HG02970 (cell line): ENCODE measurements at regions not wholly inside any gene's neighbourhood (a gene's known extent, or its start where the extent isn't known, plus 50 kb on each side); places are given as distances from the start of the nearest gene placed in this dataset.
"Not testable (repeated sequence)": the region's sequence is repeated elsewhere in the genome, so short reads cannot be mapped to it uniquely, and the experiment has no call there.

ENCODE experiments used
- ATAC-seq: cut with Tn5 transposase; IDR thresholded peaks from one replicate; pipeline ENCODE4 v1.9.1; 2021; ENCODE audit warnings: mild to moderate bottlenecking, moderate library complexity, moderate number of reproducible peaks; ENCODE audit not compliant: unreplicated experiment, low FRiP score

DNA sequence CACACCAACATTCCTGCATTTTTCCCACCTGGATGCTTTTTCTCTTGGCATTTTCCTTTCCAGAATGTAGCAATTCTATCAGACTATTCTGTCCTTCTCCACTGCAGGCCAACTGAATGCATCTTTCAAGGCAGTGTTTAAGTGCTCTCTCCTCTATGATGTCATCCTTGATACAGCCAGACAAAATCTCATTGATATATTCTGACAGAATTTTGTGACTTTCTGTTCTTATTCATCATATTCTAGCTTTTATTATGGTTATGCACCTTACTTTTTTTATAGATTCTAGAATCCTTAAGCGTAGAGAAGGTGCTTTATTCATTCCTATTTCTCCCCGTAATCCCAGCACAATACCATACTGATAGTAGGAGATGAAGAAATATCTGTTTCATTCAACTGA is 355.5 kb upstream of the CCNH start:
- ATAC-seq = no peak

- ATAC-seq = no peak
Observed at GRCh38 chr5:87765009-87765408, 352.3 kb upstream of the CCNH start.

DNA sequence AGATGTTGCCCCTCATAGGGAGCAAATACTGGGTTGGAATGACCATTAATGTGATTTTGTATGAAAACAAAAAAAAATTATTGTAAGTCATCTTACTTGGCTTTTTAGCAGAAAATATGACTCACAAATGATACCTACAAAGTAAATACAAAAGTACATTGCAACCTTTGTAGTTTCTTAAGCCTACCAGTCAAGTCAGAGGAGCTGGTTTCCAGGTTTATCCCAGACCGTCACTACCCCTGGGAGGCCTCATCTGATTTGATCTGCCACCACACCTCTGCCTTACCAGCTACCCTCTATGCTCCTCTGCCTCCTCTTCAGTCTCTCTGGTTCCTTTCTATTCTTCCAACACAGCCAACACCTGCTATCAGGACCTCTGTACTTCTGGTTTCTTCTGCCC is 349.9 kb upstream of the CCNH start:
- ATAC-seq = no peak

DNA sequence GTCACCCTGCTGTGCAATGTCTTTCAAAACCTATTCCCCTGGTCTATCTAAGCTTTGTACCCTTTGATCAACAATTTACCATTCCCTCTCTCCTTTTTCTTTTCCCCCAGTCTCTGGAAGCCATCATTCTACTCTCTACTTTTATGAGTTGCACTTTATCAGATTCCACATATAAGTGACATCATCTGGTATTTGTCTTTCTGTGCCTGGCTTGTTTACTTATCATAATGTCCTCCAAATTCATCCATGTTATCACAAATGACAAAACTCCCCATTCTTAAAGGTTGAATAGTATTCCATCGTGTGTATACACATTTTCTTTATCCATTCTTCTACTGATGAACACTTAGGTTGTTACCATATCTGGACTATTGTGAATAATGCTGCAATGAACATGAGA is 344.2 kb upstream of the CCNH start:
- ATAC-seq = no peak

- no peak for ATAC-seq
Observed at GRCh38 chr5:87755360-87755759, 342.6 kb upstream of the CCNH start.

GRCh38 chr5:87754009-87754757 is 341.5 kb upstream of the CCNH start:
- no peak for ATAC-seq

DNA sequence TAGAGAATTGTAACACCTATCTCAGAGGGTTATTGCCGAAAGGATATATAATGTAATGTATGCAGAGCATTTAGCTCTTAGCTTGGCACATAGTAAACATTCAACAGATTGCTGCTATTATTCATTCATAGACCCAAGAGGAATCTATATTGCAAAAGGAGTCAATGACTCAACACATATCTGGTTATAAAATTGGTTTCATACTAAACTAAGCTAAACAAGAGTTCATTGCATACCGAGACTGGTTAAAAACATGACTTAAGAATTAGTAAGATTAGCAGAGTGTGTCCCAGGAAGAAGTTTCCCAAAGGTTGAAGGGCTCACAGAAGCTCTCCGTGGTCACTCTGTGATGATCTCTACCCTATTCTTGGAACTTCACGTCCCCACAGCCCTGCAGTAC is 339.6 kb upstream of the CCNH start:
- ATAC-seq = no peak

GRCh38 chr5:87751824-87752223 is 339.1 kb upstream of the CCNH start:
- ATAC-seq = no peak

- ATAC-seq = no peak
Observed at GRCh38 chr5:87746891-87747377, 334.2 kb upstream of the CCNH start.

GRCh38 chr5:87746341-87746740 is 333.6 kb upstream of the CCNH start:
- ATAC-seq = no peak

- ATAC-seq = no peak
Observed at GRCh38 chr5:87741881-87742280, 329.2 kb upstream of the CCNH start.

GRCh38 chr5:87735923-87736322 is 323.2 kb upstream of the CCNH start:
- ATAC-seq = no peak

GRCh38 chr5:87733897-87734296 is 321.2 kb upstream of the CCNH start:
- no peak for ATAC-seq

DNA sequence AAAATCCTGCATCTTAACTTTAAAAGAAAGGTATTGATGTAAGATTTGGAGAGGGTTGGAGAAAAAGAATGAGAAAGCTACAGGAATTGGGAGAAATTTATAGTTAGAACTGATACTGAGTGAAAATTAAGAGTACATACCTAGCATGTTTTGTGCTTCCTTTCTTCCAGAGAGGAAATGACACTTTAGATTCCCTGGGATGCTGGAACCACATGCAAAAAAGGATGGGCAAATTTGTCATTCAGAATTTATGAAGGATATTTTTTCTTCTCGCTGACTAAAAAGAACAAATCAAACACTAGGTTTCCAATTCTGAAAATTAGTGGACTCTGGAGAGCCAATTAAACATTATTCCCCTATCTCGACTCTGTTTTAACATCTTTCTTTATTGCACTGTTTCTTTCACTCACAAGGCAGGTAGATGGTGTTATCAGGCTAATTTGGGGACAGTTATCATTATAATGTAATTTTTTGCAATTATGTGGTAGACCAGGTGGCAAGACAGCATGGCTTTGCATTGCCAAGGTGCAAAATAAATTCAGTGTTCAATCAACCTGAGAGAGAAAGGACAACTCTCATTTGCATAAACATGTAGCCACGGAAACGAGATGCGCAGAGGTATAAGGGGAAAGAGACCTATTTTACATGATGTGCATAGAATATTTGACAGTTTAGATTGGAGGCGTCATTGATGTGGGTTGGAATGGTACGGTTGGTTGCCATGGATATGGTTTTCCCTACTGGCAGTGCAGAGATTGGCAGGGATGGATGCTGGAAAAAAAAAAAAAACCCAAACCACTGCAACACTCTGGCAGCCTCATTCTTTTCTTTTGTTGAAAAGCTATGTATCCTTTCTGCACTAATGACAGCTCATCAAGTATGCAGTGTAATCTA is 320.4 kb upstream of the CCNH start:
- no peak for ATAC-seq

GRCh38 chr5:87729781-87730180 is 317.1 kb upstream of the CCNH start:
- ATAC-seq = no peak

DNA sequence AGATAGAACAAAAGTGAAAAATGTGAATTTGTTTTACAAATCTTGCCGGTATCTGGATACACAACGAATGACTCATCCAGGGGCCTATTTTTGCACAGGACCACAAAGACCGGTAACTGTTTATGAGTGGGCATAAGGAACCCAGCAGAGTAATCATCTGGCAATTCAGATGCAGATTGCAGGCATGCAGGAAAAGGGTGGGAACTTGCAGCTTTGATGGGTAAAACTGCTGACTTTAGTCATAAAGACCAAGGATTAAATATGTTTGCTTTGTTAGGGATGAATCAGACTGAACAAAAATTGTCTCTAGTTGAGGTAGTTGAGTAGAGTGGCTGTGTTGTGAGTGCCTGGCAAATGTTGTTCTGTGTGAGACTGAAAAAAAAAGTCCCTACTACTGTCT is 309.6 kb upstream of the CCNH start:
- no peak for ATAC-seq

DNA sequence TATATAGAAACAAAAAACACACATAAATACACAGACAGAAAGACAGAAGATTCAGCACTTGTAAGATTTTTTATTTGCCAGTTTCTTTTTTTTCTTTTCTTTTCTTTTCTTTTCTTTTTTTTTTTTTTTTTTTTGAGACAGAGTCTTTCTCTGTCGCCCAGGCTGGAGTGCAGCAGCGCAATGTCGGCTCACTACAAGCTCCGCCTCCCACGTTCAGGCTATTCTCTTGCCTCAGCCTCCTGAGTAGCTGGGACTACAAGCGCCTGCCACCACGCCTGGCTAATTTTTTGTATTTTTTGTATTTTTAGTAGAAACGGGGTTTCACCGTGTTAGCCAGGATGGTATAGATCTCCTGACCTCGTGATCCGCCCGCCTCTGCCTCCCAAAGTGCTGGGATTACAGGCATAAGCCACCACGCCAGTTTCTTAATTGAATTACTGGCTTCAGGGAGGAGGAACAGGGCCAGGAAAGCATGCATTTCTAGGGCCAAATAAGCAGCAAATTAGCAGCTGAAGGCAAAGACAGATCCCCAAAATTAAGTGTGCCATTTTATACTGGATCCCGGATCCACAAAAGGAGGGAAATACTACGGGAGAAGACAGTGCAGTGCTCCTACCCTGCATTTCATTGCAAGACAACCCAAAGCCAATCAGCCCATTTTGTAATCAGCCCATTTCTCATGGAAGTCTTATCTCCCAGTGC is 305.6 kb upstream of the CCNH start:
- not testable (repeated sequence) for ATAC-seq

DNA sequence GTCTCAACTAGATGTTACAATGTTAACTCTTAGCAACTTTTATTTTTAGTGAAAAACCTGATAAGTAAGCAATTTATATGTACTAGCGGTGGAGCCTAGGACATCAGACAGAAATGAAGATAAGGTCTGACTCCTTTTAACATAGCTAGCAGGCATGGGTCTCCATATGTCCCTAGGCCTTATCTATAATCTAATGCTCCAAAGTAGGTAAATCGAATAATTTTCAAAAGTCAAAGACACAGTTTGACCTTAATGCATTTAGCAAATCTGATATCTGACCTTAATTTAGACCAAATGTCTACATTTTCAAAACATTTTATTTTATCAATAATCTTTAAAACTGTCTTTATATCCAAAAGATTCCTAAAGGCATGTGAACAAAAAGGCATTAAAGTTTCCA is 305.0 kb upstream of the CCNH start:
- no peak for ATAC-seq

DNA sequence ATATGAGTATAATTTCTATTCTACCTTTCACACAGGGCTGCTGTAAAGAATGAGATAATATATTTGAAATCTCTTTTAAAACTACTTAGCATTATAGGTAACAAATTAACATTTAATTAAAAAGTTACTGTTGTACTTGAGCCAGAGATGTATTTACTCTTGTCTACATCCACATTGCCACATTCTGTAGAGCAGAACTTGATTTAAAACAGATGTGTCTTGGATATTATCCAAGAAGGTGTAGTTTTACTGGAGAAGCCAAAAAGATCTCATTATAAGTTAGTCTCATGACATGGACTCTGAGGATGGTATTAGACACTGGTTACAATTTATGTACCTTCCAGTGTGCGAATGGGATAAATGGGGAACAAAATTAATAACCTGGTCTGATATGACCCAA is 293.1 kb upstream of the CCNH start:
- no peak for ATAC-seq

DNA sequence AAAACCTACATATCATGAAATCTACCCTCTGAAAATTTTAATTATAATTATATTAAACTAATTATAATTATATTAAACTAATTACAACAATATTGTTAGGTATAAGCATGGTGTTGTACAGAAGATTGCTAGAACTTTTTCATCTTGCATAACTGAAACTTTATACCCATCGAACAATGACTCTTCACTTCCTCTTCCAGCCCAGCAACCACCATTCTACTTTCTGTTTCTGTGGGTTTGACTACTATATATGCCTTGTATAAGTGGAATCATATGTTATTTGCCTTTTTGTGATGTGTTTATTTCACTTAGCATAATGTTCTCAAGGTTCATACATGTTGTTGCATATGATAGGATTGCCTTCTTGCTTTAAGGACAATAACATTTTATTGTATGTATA is 274.2 kb upstream of the CCNH start:
- ATAC-seq = peak; percentile 87

DNA sequence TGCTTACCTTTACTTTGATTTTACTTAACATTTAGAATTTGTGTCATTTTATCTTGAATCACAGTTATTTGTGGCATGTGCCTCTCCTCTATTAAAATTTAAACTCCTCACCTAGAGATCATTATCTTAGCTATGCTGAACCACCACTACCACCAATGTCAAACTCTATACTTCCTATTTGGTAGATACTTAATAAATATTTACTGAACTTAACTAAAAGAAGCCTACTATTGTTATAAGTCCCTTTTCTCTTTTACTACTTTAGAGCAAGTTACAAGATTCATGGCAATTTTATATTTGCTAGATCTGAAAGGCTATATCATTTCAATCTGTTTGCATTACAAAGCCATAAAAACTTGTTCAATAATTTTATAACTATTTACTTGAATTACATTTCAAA is 273.3 kb upstream of the CCNH start:
- no peak for ATAC-seq
